NCI-H187 treated with DMSO at 0.1 percent for 48 hours (cell line): ENCODE measurements at regions not wholly inside any gene's neighbourhood (a gene's known extent, or its start where the extent isn't known, plus 50 kb on each side); places are given as distances from the start of the nearest gene placed in this dataset.

Experiments
- DNase-seq: peaks from one replicate; lab custom pipeline; 2025; lab: John Stamatoyannopoulos, UW

DNA sequence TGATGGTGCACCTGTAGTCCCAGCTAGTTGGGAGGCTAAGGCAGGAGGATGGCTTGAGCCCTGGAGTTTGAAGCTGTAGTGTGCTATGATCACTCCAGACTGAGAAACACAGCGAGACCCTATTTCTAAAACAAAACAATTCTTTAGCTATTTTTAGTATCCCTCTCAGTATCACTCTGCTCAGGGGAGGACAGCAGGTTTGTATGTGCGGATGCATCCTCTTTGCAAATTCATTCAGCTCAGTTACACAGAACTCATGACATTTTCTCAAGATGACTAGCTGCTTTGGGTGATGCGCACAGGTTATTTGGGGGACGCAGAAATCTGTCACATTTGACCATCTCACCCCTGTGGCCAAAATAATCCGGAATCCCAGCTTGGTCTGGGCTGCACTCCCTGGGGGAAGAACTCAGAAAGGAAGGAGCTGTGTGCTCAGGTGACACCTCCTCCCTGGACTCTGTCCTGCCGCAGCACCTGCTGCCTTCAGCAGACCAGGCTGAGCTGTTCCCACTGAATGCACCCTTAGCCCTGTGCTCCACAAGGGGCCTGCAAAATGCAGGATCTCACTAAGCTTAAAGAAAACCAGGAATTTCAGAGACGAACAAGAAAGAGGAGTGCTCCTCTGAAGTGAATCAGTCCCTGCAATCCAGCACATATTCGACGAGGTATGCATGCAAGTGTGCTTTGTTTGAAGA is 89.5 kb upstream of the PGBD5 start:
- no peak for DNase-seq

DNA sequence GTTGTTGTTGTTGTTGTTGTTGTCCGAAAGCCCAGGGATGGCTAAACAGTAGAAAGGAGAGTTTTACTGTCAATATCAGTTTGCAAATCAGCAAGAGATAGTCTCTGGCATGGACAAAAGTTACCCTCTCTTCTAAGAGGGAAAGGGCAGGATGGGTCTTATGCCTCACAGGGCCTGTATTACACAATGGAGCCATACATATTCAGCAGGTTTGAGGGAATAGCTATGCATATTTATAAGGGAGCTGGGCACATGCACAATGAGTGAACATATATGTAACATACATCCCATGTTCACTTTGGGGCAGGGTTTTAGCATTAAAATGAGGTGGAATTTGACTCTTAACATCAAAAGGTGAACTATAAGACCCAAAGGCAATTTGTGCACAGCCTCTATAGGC is 84.4 kb upstream of the PGBD5 start:
- DNase-seq, result no peak

DNA sequence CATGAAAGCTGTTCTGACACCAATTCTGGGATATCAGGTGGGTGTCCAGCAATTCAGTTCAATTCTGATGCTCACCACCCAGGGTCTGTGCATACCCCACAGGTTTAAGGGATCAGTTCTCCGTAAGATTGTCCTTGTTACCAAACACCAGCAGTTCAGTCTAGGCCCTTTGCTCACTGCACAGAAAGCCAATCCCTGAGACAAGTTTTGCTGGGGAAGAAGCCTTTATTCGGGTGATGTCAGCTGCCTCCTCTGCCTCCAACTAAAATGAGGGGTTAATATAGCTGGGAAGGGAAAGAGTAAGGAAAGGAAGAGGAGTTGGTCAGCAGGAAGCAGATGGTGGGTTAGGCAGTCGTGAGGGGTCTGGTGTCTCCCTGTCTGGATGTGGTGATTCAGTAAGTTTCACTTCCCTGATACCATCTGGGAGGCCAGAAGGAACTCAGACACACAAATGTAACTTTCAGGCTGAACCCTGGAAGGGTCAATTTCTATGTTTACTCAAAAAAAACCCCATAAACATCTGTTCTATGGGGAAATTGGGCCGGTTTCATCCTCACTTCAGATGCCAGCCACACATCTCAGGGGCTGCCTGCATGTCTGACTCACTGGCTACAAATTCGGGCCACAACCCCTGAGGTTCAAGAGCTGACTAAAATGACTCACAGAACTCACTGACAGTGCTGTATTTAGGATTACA is 83.3 kb upstream of the PGBD5 start:
- no peak for DNase-seq

DNA sequence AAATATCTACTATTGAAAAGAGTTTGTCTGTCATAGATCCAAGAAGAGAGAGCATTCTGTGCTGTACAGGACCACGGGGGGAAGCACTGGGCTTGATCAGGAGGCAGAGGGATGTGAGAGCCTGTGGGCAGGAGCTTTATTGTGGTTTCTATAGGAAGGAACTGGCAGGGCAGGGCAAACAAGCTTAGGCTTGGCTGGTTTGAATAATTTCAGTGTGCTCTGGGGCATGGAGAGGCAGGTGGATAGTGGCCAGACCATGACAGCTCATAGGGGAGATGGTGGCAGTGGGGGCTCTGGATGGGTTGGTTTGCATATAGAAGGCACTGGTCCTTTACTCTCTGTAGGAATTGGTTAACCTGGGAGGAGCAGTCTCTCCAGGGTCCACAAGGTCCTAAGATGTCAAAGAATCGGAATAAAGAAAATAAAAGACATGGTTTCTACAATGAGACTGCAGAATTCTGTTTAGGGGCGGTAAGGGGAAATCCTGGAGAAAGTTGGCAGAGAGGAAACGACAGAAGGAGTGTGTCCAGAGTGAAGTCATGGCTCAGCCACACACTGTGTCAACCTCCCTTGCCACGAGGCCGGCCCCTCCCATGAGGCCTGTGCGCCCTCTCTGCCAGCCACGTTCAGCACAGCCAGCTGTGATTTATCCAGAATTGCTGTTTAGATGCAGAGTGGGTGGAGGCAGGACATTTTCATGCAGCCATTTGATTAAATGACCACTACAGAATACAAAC is 81.7 kb upstream of the PGBD5 start:
- DNase-seq, result no peak

DNA sequence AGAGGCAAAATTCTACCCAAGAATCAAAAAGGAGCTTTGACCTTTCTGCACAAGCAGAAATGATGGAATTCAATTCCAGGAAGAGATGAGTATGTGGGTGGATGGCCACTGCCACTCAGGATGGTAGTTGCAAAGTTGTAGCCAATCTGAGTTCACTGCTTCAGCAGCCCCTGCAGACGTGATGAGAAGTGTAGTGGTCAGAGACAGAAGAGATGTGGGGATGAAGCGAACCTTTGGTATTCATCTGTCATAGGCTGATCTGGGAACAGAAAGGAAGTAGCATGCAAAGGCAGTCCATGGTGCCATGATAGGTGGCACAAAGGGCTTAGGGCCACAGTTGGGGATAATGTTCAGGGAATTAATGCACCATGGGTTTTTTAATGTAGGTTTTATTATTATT is 81.1 kb upstream of the PGBD5 start:
- no peak for DNase-seq

DNA sequence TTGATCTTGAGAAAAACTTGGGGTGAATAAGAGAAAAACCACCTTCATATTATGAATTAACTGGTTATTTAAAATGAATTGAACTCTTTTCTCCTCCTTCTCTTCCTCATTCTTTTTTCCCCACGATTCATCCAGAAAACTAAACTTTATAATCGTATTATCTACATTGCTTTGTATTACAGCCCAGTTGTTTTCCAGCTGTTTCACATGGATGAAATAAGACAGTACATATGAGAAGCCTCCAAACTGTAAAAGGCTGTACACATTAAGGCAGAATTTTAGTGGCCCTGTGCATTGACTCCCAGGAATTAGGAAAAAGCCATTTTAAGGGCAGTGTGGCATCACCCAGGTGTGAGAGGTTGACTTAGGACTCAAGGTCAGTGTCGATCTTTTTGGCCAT is 80.3 kb upstream of the PGBD5 start:
- no peak for DNase-seq

DNA sequence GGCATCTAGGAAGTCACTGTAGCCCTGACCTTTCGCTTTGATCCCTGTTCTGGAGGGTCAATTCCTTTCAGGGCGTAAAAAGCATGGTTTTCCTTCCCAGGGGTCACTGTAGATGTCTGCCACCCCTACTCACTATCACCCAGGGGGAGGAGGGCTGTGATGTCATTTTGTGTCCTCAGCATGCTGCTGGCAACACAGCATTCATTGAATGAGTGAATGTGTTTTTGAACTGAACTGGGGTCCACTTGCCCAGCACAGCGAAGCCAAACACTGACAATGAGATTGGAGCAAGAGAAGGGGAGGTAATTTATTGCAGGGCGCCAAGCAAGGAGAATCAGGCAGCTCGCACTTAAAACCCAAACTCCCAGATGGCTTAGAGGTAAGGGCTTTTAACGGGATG is 78.2 kb upstream of the PGBD5 start:
- no peak for DNase-seq

DNA sequence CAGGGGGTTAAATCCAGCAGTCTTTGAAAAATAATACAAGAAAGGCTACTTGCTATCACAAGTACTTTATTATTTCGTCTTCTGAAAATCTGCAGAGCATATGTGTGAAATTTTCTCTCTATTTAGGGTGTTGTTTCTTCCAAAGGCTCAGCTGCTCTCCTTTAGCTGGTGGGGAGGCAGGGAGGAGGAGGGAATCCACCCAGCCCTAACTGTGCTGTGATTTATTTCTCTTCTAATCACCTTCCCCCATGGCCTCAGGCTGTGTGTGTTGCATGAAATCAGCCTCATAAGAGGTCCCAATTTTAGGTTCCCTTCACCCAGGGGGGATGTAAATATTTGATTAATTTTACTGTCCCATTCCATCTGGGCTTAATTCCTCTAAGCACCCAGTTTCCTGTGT is 77.6 kb upstream of the PGBD5 start:
- DNase-seq, result no peak

DNA sequence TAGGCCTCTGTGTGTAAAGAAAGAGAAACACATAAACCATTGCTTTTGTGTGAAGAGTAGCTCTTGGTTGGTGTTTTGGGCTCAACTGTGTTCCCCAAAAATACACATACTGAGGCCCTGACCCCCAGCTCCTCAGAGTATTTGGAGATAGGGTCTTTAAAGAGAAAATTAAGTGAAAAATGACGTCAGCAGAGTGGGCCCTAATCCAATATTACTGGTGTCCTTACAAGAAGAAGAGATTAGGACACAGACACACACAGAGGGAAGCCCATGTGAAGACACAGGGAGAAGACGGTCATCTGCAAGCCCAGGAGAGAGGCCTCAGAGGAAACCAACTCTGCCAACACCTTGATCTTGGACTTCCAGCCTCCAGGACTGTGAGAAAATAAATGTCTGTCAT is 76.9 kb upstream of the PGBD5 start:
- no peak for DNase-seq

DNA sequence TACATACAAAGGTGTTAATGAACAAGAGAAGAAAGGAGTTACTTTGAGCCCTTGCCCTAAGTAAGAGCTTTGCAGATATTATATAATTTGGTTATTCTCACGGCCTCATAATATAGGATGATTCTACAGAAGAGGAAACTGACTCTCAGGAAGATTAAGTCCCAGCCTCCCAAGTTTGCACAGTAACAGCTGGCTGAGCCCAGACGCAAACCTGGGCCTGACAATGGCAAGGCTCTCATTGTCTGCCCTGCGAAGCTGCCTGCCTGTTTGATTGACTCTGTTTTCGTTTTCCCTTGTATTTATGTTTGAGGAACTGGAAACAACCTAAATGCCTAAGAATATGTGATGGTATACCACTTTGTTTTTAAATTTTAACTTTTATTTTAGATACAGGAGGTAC is 76.2 kb upstream of the PGBD5 start:
- DNase-seq, result no peak

DNA sequence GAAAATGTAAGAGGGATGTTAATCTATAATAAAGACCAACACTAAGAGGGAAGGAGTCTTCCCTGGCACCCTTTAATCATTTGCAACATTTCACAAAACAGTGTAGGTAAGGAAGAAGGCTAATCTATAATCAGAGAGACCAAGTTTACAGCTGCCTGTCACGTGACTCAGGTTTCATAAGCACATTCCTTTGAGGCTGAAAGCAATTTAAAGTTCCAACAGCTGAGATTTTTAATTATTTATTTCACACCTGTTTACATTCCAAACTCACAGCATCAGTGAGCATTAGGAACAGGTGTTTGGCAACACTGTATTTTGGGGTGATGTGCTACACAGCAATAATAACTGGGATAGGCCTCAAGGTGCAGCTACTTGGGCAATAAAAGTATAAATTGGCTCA is 75.7 kb upstream of the PGBD5 start:
- DNase-seq, result no peak

DNA sequence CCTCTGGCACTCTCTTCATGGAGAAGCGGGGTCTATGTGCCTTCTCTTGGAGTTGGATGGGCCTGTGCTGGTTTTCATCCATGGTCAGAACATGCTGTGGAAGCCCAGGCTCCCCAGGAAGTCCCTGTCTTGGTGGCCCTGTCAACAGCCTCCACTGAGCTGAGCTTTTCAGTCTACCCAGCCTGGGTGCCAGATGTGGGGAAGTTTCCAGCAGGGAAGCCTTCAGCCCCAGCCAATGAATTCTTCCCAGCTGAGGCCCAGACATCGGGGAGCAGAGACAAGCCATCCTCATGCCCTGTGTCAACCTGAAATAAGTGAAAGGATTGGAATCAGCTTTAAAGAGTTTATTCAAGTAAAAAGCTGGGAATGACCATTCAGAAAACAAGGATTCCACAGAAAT is 75.1 kb upstream of the PGBD5 start:
- DNase-seq, result no peak

DNA sequence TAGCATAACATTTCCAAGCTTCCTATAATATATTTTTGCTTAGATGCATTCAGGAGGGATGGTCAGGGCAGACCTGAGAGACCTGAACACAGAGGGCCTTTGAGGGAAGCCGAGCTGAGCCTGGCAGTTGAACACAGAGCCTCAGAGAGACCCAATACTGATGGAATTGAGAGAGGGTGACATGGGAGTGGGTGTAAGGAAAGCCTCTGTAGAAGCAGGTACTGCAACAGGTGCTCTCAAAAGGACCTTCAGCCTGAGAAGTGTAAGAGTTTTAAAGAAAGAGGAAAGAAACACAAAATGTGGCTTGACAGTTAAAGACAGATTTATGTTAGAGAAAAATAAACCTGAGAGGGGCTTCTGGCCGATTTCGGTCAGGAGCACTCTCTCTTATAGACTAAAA is 73.9 kb upstream of the PGBD5 start:
- no peak for DNase-seq

DNA sequence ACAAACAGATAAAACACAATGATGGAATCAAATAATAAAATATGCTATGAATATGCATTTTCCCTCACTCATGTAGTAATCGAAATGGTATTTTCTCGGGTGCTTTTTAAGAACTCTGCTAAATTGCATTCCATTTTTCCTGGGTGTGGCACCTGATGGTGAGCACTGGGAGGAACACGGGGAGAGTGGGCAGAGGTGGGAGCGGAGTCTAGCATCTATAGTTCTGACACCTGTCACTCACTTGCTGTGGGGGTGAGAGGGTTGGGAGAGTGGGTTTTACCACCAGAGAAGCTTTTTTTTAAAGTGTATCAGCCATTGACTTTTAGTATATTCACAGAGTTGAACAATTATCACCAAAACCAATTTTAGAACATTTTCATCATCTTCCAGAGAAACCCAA is 73.4 kb upstream of the PGBD5 start:
- DNase-seq, result no peak

DNA sequence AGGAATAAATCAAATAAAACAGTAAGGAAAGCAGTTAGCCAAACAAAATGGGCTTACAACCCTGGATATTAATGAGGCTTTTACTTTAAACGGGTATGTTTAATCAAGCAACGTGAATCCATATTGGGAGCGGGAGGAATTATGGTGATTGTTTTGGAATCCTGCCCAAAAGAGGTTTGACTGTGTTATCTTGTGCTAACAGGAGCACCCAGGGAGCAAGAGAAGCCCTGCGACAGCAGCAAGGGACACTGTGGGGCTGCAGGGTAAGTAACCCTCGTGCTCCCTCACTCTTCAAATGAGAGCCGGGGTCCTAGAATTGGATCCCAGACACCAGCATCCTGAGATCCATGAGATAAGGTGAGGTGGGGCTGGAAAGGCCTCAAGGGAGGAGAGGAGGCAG is 72.6 kb upstream of the PGBD5 start:
- DNase-seq, result no peak

DNA sequence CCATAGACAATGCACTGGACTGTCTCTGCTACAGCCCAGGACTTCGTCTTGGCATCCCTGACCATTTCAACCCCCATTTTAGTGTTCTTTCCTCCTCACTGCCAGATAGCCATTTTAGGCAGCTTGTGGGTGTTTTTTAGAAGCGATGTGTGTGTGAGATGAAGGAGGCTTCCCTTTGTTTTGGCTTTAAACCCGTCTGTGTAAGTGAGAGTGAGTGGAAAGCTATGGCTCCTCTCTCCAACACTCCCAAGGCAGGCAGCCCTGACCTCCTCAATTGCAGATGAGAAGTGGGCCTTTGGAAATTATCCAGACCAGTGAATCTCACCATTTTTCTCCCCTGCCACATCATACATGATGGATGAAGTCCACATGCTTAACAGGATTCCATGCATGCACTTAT is 70.3 kb upstream of the PGBD5 start:
- no peak for DNase-seq

DNA sequence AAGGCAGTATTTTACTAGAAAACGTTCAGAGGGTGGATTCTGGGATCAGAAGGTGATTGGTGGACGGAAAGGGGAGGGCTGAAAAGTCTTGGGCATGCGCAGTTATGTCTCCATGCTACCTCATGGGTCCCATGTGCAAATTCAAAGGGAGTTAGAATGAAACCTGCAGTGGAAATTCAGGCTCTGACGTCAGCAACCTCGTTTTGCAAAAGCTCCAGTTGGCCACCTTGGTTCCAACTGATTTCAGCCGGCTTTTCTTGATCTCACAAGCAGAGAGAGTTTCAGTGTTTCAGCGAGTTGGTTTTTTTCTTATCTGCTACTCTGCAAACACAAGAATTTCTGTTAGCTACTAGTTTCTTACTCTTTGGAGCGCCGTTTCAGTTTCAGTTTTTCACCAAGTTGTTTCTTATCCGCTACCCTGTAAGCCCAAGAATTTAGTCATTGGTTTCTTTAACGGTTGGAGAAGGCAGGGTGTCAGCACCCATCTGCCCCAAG is 69.8 kb upstream of the PGBD5 start:
- no peak for DNase-seq

DNA sequence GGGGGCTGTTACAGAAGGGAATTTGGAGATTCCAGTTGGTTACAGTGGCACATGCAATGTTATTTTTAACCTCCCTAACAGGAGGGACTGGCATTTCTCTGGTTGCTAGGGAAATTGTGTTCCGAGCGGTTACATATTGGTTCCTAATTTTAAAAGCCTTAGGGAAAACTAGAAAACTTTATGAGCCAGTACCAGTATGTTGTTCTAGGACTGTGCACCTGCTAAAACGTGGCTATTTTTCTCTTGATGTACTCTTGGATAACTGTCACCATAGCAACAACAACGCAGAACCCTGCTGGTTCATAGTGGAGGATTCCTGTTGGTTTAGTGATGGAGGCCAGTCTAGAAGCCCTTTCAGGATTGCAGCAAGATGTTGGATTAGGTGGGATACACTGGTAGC is 68.9 kb upstream of the PGBD5 start:
- no peak for DNase-seq

DNA sequence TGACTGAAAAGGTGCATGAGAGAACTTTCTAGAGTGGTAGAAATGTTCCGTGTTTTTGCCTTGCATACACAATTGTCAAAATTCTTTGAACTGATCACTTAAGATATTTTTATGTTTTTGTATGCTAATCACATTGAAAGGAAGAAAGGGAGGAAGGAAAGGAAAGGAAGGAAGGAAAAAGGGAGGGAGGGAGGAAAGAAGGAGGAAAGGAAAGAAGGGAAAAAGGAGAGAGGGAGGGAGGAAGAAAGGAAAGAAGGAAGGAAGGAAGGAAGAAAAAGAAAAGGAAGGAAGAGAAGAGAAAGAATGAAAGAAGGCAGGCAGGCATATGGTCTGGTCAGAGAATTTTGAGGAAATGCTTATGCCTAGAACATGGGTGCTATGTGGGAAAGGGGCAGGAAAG is 68.4 kb upstream of the PGBD5 start:
- DNase-seq, result no peak

DNA sequence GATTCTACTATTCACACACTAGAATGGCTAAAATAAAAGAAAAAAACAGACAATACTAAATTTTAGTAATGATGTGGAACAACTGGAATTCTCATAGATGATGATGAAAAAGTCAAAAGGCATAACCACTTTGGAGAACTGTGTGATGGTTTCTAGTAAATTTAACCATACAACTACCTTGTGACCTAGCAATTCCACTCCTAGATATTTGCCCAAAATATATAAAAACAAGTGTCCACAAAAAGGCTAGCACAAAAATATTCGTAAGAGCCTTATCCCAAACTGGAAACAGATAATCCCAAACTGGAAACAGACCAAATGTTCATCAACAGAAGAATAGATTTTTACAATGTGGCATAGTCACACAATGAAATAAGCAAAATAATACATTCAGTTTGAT is 67.9 kb upstream of the PGBD5 start:
- DNase-seq, result no peak

DNA sequence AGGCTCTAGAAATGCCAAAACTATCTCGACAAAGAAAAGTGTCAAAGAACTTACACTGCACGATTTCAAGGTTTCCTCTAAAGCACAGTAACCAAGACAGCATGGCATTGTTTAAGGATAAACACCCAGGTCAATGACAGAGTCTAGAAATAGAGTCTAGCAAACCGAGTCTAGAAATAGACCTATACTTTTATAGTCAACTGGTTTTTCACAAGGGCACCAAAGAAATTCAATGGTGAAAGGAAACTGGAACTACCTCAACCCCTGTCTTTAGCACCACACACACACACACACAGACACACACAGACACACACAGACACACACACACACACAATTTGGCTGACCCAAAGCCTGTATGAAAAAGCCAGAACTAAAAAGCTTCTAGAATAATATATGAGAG is 67.1 kb upstream of the PGBD5 start:
- DNase-seq, result no peak

DNA sequence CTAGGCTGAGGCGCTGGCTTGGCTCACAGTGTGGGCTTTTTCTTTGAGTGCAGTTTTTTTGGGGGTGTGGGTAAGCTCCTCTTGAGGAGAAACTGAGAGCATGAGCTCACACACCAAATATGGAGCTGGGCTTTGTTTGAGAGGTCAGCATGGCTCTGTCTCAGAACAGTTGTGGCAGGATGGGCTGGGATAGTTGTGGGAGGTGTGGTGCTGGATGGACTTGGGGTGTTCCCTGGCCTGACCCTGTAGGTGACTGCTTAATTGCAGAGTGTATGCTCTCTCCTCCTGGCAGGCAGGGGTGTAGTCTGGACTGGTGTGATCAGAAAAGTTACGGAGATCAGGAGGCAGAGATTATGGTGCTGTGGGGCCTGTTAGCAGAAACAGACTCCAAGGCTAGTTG is 64.3 kb upstream of the PGBD5 start:
- DNase-seq, result no peak

DNA sequence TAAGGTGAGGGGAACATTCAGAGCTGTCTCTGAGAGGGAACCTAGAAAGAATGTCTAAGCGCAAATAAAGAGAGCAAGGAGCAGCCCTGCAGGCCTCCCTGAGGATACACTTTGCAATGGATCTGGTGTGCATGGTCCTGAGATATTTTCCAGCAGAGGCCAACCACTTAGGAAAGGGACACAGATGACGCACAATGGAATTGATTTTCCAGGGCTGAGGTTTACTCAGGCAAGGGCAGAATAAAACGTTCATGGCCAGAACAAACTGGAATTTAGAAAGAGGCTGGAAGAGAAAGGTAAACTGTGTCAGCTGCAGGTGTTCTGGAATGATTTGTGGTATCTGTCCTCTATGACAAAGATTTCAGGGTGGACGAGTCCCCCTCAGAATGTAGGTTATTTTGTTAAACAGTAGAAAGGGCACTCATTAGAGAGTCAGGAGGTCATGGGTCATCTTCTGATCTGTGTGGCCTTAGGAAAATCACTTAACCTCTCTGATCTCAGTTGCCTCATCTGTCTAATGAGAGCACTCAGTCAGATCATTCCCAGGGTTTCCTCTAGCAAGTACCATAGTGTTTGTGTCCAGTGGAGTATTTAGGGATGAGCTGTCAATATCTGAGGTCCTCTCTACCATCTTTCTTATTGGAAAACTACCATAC is 61.8 kb upstream of the PGBD5 start:
- DNase-seq, result no peak
